HL-60 (cell line): ENCODE measurements at regions not wholly inside any gene's neighbourhood (a gene's known extent, or its start where the extent isn't known, plus 50 kb on each side); places are given as distances from the start of the nearest gene placed in this dataset.
A peak's percentile ranks its signal among the peaks of the same experiment; 100 is the strongest.

ENCODE experiments used
- DNase-seq, 2 experiments: peaks; one replicate each; pipeline ENCODE4 v3.0.0-alpha.2; 2010 to 2020; ENCODE audit warnings: low read depth in 1 of 2, low spot score in 1 of 2
- H3K27ac ChIP-seq: fragments of 250-450 bp; sonication (Bioruptor Pico); replicated peaks from 2 replicates; pipeline ENCODE4 v1.5.1; 2020; ENCODE audit warnings: mild to moderate bottlenecking, moderate library complexity
- H3K27me3 ChIP-seq: fragments of 250-450 bp; sonication (Bioruptor Pico); 2 replicates; pipeline ENCODE4 v1.5.1; 2021; ENCODE audit warnings: mild to moderate bottlenecking, moderate library complexity; ENCODE audit not compliant: insufficient read depth, poor library complexity, severe bottlenecking
- H3K4me3 ChIP-seq: replicated peaks from 2 replicates; pipeline ENCODE4 v1.5.1; 2011; ENCODE audit warnings: mild to moderate bottlenecking, control low read depth, low read length; ENCODE audit not compliant: insufficient read depth
- CTCF ChIP-seq: IDR thresholded peaks from one replicate; pipeline ENCODE4 v1.5.1; 2011; ENCODE audit warnings: low read length, control low read depth, inconsistent platforms; ENCODE audit not compliant: insufficient read depth
- GABPA ChIP-seq: IDR thresholded peaks from 2 replicates; pipeline ENCODE4 v1.6.1; 2012; ENCODE audit warnings: low read depth
- POLR2AphosphoS5 ChIP-seq: IDR thresholded peaks from 2 replicates; pipeline ENCODE4 v1.6.1; 2012; ENCODE audit warnings: low read depth
- REST ChIP-seq: IDR thresholded peaks from 2 replicates; pipeline ENCODE4 v1.6.1; 2012; ENCODE audit warnings: low read depth; ENCODE audit not compliant: insufficient replicate concordance
- SPI1 ChIP-seq: IDR thresholded peaks from 2 replicates; pipeline ENCODE4 v1.6.1; 2012; ENCODE audit warnings: low read depth, mild to moderate bottlenecking, borderline replicate concordance

GRCh38 chr17:33436321-33436720 lies 143.2 kb upstream of the ASIC2 start:
- DNase-seq = no peak
- Histone ChIP-seq H3K27me3 (no peaks in the 10 kb centered on the region), H3K4me3 (no peak overlapping the region), H3K27ac (no peak overlapping the region)
- no peak for TF ChIP-seq CTCF
- no peak for TF ChIP-seq SPI1
- TF ChIP-seq POLR2AphosphoS5 = no peak
- no peak for TF ChIP-seq GABPA
- TF ChIP-seq REST = no peak

- H3K4me3 ChIP-seq = no peak overlapping the region
- H3K27me3 ChIP-seq = no peaks in the 10 kb centered on the region
- H3K27ac ChIP-seq = no peak overlapping the region
- TF ChIP-seq POLR2AphosphoS5 (no peak), GABPA (no peak), SPI1 (no peak), CTCF (no peak), REST (no peak)
- peak; percentile 2 to 26 for DNase-seq
These were observed 145.0 kb upstream of the ASIC2 start for GRCh38 chr17:33438139-33438538.

GRCh38 chr17:33438578-33438977 lies 145.5 kb upstream of the ASIC2 start:
- no peak overlapping the region for H3K4me3 ChIP-seq
- no peak for DNase-seq
- no peak overlapping the region for H3K27ac ChIP-seq
- no peak for TF ChIP-seq SPI1
- TF ChIP-seq POLR2AphosphoS5 = no peak
- TF ChIP-seq CTCF = no peak
- no peak for TF ChIP-seq GABPA
- no peak for TF ChIP-seq REST
- no peaks in the 10 kb centered on the region for H3K27me3 ChIP-seq
